ENCODE measurements at regions not wholly inside any gene's neighbourhood (a gene's known extent, or its start where the extent isn't known, plus 50 kb on each side); places are given as distances from the start of the nearest gene placed in this dataset.

DNA sequence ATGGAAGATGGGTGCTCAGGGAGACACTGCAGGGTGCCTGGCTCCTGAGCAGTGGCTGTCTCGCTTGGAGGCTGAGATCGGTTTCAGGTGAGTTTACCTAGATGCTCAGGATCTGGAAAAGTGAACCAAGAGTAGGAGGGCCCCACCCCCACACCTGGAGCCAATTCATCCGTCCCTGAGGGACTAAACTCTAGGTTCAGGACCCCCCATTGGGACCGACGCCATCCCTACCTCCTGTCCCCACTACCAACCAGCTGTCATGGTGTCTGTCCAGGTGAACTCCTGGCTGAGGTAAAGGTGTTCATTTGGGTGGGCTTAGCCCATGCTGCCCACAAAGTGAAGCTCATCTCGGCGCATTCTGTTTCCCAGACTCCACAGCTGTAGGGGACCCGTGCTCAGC is 174.6 kb upstream of the PLPP4 start:
- peaks cover 2% of the 10 kb centered on the region for H3K23me2 ChIP-seq (ENCODE audit: insufficient read length, low read depth, low read length, poor library complexity, severe bottlenecking)
- no peak overlapping the region for H3K23ac ChIP-seq (ENCODE audit: insufficient read length, low read depth, low read length)
- no peak overlapping the region for H3T11ph ChIP-seq (ENCODE audit: low read length)
- Mint-ChIP-seq H3K27me3 (ENCODE audit: low read depth) (peaks cover 22% of the 10 kb centered on the region), H3K36me3 (ENCODE audit: insufficient read depth in 1 of 3, low read depth in 3 of 3) (no peaks in the 10 kb centered on the region; a peak in 1 of 7 replicates), H3K9me3 (peaks cover 0 to 3% of the 10 kb centered on the region in 2 experiments; a peak in 1 of 5 replicates), H3K4me1 (peaks cover 21 to 24% of the 10 kb centered on the region in 2 experiments), H3K4me3 (no peak overlapping the region), H3K27ac (no peak overlapping the region)
- H3K9me3 ChIP-seq (ENCODE audit: control insufficient read depth, low read depth, low read length): no peaks in the 10 kb centered on the region
- H3K14ac ChIP-seq (ENCODE audit: insufficient read depth, low read length): no peak overlapping the region
- no peak overlapping the region for H2BK20ac ChIP-seq (ENCODE audit: low read depth, low read length, poor library complexity, severe bottlenecking)
- H2BK5ac ChIP-seq (ENCODE audit: insufficient read length, low read length): no peak overlapping the region
- no peak overlapping the region for H4K8ac ChIP-seq (replicated peaks; ENCODE audit: insufficient read length, low read depth, low read length)
- H2BK15ac ChIP-seq (ENCODE audit: low read depth, low read length): no peak overlapping the region
- no peak overlapping the region for H3K18ac ChIP-seq (ENCODE audit: insufficient read length, low read depth, low read length)
- H3K27me3 ChIP-seq (ENCODE audit: insufficient read depth, low read length): no peaks in the 10 kb centered on the region
- no peak overlapping the region for H2AK5ac ChIP-seq (ENCODE audit: insufficient read length, low read length)
- no peak overlapping the region for H2BK12ac ChIP-seq (ENCODE audit: insufficient read length, low read depth, low read length)
- H3K9ac ChIP-seq (ENCODE audit: extremely low read depth, insufficient read length, low read length): no peak overlapping the region
- no CpG with 5 or more reads among the region's 8 CpGs for WGBS (ENCODE audit: extremely low coverage, insufficient read length, low lambda C conversion rate)
- H3K4me1 ChIP-seq (ENCODE audit: insufficient read depth, low read length): no peaks in the 10 kb centered on the region; the same call in 1 of the 2 replicates
- H3K27ac ChIP-seq (ENCODE audit: insufficient read length, low read depth, low read length): no peak overlapping the region
- H3K79me2 ChIP-seq (ENCODE audit: insufficient read depth, low read length): no peaks in the 10 kb centered on the region
- H4K91ac ChIP-seq (ENCODE audit: insufficient read length, low read depth, low read length): no peak overlapping the region
- H3K56ac ChIP-seq (ENCODE audit: insufficient read length, low read depth, low read length): no peak overlapping the region
- no peaks in the 10 kb centered on the region for H4K20me1 ChIP-seq (ENCODE audit: control insufficient read depth, insufficient read depth, insufficient read length)
- TF ChIP-seq CTCF (conservative IDR thresholded peaks at IDR 0.05): no peak
- no peak overlapping the region for H2AFZ ChIP-seq (ENCODE audit: low read length)
- no peak overlapping the region for H4K5ac ChIP-seq (ENCODE audit: insufficient read length, low read depth, low read length)
- no peak overlapping the region for H3K4ac ChIP-seq (ENCODE audit: low read depth, low read length)
- no peaks in the 10 kb centered on the region for H3K79me1 ChIP-seq (ENCODE audit: insufficient read depth, low read depth, low read length, poor library complexity, severe bottlenecking)
- H3K4me2 ChIP-seq (ENCODE audit: insufficient read depth, insufficient read length, low read length): no peak overlapping the region
- DNase-seq: no peak
- no peak overlapping the region for H2BK120ac ChIP-seq (ENCODE audit: low read depth, low read length, poor library complexity, severe bottlenecking)

All from H9 (cell line).